H9 (cell line): ENCODE measurements at regions not wholly inside any gene's neighbourhood (a gene's known extent, or its start where the extent isn't known, plus 50 kb on each side); places are given as distances from the start of the nearest gene placed in this dataset.

ENCODE experiments used
- DNase-seq: peaks from one replicate; pipeline ENCODE4 v3.0.0-alpha.2; 2017
- H2AFZ ChIP-seq: one replicate; pipeline ENCODE4 v1.6.1; 2013; ENCODE audit warnings: mild to moderate bottlenecking, low read length, control low read depth, moderate library complexity
- H2AK5ac ChIP-seq: 2 replicates; pipeline ENCODE4 v1.6.1; 2013; ENCODE audit warnings: low read length, control low read depth, mixed read lengths; ENCODE audit not compliant: insufficient read length
- H2BK120ac ChIP-seq: one replicate; pipeline ENCODE4 v1.6.1; 2013; ENCODE audit warnings: low read depth, mild to moderate bottlenecking, low read length, control low read depth, inconsistent platforms; ENCODE audit not compliant: poor library complexity, severe bottlenecking
- H2BK12ac ChIP-seq: 2 replicates; pipeline ENCODE4 v1.6.1; 2013; ENCODE audit warnings: low read length, control low read depth, mixed read lengths, low read depth; ENCODE audit not compliant: insufficient read length
- H2BK15ac ChIP-seq: 2 replicates; pipeline ENCODE4 v1.6.1; 2013; ENCODE audit warnings: low read depth, low read length, control low read depth
- H2BK20ac ChIP-seq: one replicate; pipeline ENCODE4 v1.6.1; 2013; ENCODE audit warnings: low read depth, mild to moderate bottlenecking, low read length, control low read depth, inconsistent platforms; ENCODE audit not compliant: poor library complexity, severe bottlenecking
- H2BK5ac ChIP-seq: 2 replicates; pipeline ENCODE4 v1.6.1; 2013; ENCODE audit warnings: low read length, control low read depth, mixed read lengths; ENCODE audit not compliant: insufficient read length
- H3K14ac ChIP-seq: 2 replicates; pipeline ENCODE4 v1.6.1; 2013; ENCODE audit warnings: low read length, control low read depth; ENCODE audit not compliant: insufficient read depth
- H3K18ac ChIP-seq: 2 replicates; pipeline ENCODE4 v1.6.1; 2013; ENCODE audit warnings: low read depth, mild to moderate bottlenecking, mixed read lengths, low read length, control low read depth; ENCODE audit not compliant: insufficient read length
- H3K23ac ChIP-seq: 2 replicates; pipeline ENCODE4 v1.6.1; 2013; ENCODE audit warnings: low read length, control low read depth, mixed read lengths, low read depth; ENCODE audit not compliant: insufficient read length
- H3K23me2 ChIP-seq: 2 replicates; pipeline ENCODE4 v1.6.1; 2013; ENCODE audit warnings: low read depth, mild to moderate bottlenecking, mixed read lengths, low read length, control low read depth; ENCODE audit not compliant: insufficient read length, poor library complexity, severe bottlenecking
- H3K27ac ChIP-seq: 2 replicates; pipeline ENCODE4 v1.5.1; 2013; ENCODE audit warnings: low read length, control low read depth, mixed read lengths, low read depth; ENCODE audit not compliant: insufficient read length
- H3K27me3 ChIP-seq: 2 replicates; pipeline ENCODE4 v1.6.1; 2013; ENCODE audit warnings: low read length, control low read depth, inconsistent platforms; ENCODE audit not compliant: insufficient read depth
- H3K4ac ChIP-seq: 2 replicates; pipeline ENCODE4 v1.6.1; 2013; ENCODE audit warnings: low read depth, mild to moderate bottlenecking, control low read depth, inconsistent platforms, low read length, moderate library complexity
- H3K4me1 ChIP-seq: 2 replicates; pipeline ENCODE4 v1.6.1; 2013; ENCODE audit warnings: low read length, control low read depth, inconsistent platforms; ENCODE audit not compliant: insufficient read depth
- H3K4me2 ChIP-seq: 2 replicates; pipeline ENCODE4 v1.6.1; 2013; ENCODE audit warnings: low read length, control low read depth, mixed read lengths; ENCODE audit not compliant: insufficient read length, insufficient read depth
- H3K56ac ChIP-seq: 2 replicates; pipeline ENCODE4 v1.6.1; 2013; ENCODE audit warnings: low read depth, mild to moderate bottlenecking, mixed read lengths, low read length, control low read depth; ENCODE audit not compliant: insufficient read length
- H3K79me1 ChIP-seq: 2 replicates; pipeline ENCODE4 v1.6.1; 2013; ENCODE audit warnings: low read depth, mild to moderate bottlenecking, moderate library complexity, low read length, control low read depth, inconsistent platforms; ENCODE audit not compliant: insufficient read depth, poor library complexity, severe bottlenecking
- H3K79me2 ChIP-seq: 2 replicates; pipeline ENCODE4 v1.6.1; 2013; ENCODE audit warnings: low read length, control low read depth, inconsistent platforms; ENCODE audit not compliant: insufficient read depth
- H3K9ac ChIP-seq: 2 replicates; pipeline ENCODE4 v1.6.1; 2013; ENCODE audit warnings: low read length, control low read depth, mixed read lengths; ENCODE audit not compliant: insufficient read length; ENCODE audit errors: extremely low read depth
- H3K9me3 ChIP-seq: one replicate; pipeline ENCODE4 v1.6.1; 2013; ENCODE audit warnings: low read depth, low read length, inconsistent platforms; ENCODE audit not compliant: control insufficient read depth
- H3T11ph ChIP-seq: one replicate; pipeline ENCODE4 v1.6.1; 2013; ENCODE audit warnings: mild to moderate bottlenecking, low read length, control low read depth, inconsistent platforms
- H4K20me1 ChIP-seq: one replicate; pipeline ENCODE4 v1.6.1; 2013; ENCODE audit not compliant: control insufficient read depth, insufficient read length, insufficient read depth
- H4K5ac ChIP-seq: 2 replicates; pipeline ENCODE4 v1.6.1; 2013; ENCODE audit warnings: low read depth, mild to moderate bottlenecking, mixed read lengths, low read length, control low read depth; ENCODE audit not compliant: insufficient read length
- H4K8ac ChIP-seq: replicated peaks from 2 replicates; pipeline ENCODE4 v1.6.1; 2013; ENCODE audit warnings: low read length, control low read depth, mixed read lengths, low read depth; ENCODE audit not compliant: insufficient read length
- H4K91ac ChIP-seq: 2 replicates; pipeline ENCODE4 v1.6.1; 2013; ENCODE audit warnings: low read depth, mild to moderate bottlenecking, moderate library complexity, mixed read lengths, low read length, control low read depth; ENCODE audit not compliant: insufficient read length
- H3K27ac Mint-ChIP-seq, 3 experiments: 2 replicates in 2 of 3; 3 replicates in 1 of 3; pipeline ENCODE4 v1.8.0; 2020 to 2021; ENCODE audit warnings: mixed read lengths in 3 of 3, mild to moderate bottlenecking in 1 of 3, moderate library complexity in 1 of 3
- H3K27me3 Mint-ChIP-seq: 2 replicates; pipeline ENCODE4 v1.8.0; 2021; ENCODE audit warnings: low read depth, mild to moderate bottlenecking, moderate library complexity, mixed read lengths
- H3K36me3 Mint-ChIP-seq, 3 experiments: 2 replicates in 2 of 3; 3 replicates in 1 of 3; pipeline ENCODE4 v1.8.0; 2020 to 2021; ENCODE audit warnings: low read depth in 3 of 3, mixed read lengths in 3 of 3; ENCODE audit not compliant: insufficient read depth in 1 of 3
- H3K4me1 Mint-ChIP-seq, 2 experiments: 2 replicates each; pipeline ENCODE4 v1.8.0; 2020; ENCODE audit warnings: mixed read lengths in 2 of 2
- H3K4me3 Mint-ChIP-seq, 2 experiments: 2 replicates in 1 of 2; 3 replicates in 1 of 2; pipeline ENCODE4 v1.8.0; 2020 to 2021; ENCODE audit warnings: mild to moderate bottlenecking in 2 of 2, mixed read lengths in 2 of 2, moderate library complexity in 1 of 2
- H3K9me3 Mint-ChIP-seq, 2 experiments: 2 replicates in 1 of 2; 3 replicates in 1 of 2; pipeline ENCODE4 v1.8.0; 2020; ENCODE audit warnings: mild to moderate bottlenecking in 2 of 2, mixed read lengths in 2 of 2, moderate library complexity in 1 of 2
- TF ChIP-seq, protein P1 (sequence below): fragments of 200-600 bp; sonication (generic); conservative IDR thresholded peaks from 3 replicates; pipeline ENCODE4 v1.8.0; 2021; ENCODE audit warnings: antibody characterized with exemption, mild to moderate bottlenecking

DNA sequence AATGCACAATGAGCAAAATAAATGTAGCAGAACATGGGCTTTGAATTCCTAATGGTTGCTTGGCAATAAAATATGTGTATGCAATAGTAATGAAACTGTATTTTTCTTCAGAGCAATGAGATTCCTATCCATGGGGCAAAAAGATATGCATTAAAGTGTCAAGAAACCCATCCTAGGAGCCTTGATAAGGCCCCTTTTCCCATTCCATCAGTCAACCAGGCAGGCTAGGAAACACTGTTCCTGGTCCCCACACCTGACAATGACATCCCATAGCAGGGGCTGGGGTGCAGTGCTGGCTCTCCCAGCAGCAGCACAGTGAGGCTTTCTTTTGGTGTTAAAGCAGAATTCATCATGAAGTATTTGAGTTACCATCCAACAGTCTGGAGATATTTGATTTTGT is 113.3 kb upstream of the AGTR1 start:
- Histone ChIP-seq H3K14ac (no peak overlapping the region), H3K9ac (no peak overlapping the region), H2AFZ (no peak overlapping the region), H4K8ac (no peak overlapping the region), H3K27ac (no peak overlapping the region), H3K9me3 (no peaks in the 10 kb centered on the region), H4K5ac (no peak overlapping the region), H3K18ac (no peak overlapping the region), H2BK12ac (no peak overlapping the region), H3K79me1 (no peaks in the 10 kb centered on the region), H3K23me2 (no peaks in the 10 kb centered on the region), H3T11ph (no peak overlapping the region), H3K27me3 (no peaks in the 10 kb centered on the region), H2BK120ac (no peak overlapping the region), H3K4me1 (no peaks in the 10 kb centered on the region), H2AK5ac (no peak overlapping the region), H4K20me1 (no peaks in the 10 kb centered on the region), H3K4ac (no peak overlapping the region), H3K4me2 (no peak overlapping the region), H3K79me2 (no peaks in the 10 kb centered on the region), H2BK15ac (no peak overlapping the region), H2BK5ac (no peak overlapping the region), H3K23ac (no peak overlapping the region), H2BK20ac (no peak overlapping the region), H4K91ac (no peak overlapping the region), H3K56ac (no peak overlapping the region)
- H3K36me3 Mint-ChIP-seq: no peaks in the 10 kb centered on the region
- H3K27ac Mint-ChIP-seq: no peak overlapping the region
- DNase-seq: no peak
- H3K27me3 Mint-ChIP-seq: no peaks in the 10 kb centered on the region
- no peak overlapping the region for H3K4me3 Mint-ChIP-seq
- no peaks in the 10 kb centered on the region for H3K4me1 Mint-ChIP-seq
- TF ChIP-seq, protein P1, sequence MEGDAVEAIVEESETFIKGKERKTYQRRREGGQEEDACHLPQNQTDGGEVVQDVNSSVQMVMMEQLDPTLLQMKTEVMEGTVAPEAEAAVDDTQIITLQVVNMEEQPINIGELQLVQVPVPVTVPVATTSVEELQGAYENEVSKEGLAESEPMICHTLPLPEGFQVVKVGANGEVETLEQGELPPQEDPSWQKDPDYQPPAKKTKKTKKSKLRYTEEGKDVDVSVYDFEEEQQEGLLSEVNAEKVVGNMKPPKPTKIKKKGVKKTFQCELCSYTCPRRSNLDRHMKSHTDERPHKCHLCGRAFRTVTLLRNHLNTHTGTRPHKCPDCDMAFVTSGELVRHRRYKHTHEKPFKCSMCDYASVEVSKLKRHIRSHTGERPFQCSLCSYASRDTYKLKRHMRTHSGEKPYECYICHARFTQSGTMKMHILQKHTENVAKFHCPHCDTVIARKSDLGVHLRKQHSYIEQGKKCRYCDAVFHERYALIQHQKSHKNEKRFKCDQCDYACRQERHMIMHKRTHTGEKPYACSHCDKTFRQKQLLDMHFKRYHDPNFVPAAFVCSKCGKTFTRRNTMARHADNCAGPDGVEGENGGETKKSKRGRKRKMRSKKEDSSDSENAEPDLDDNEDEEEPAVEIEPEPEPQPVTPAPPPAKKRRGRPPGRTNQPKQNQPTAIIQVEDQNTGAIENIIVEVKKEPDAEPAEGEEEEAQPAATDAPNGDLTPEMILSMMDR: no peak
- H3K9me3 Mint-ChIP-seq: no peaks in the 10 kb centered on the region
